WERI-Rb-1 (cell line): ENCODE measurements at regions not wholly inside any gene's neighbourhood (a gene's known extent, or its start where the extent isn't known, plus 50 kb on each side); places are given as distances from the start of the nearest gene placed in this dataset.

ENCODE experiments used
- DNase-seq: peaks from one replicate; pipeline ENCODE4 v3.0.0-alpha.2; 2020
- H3K27ac ChIP-seq: fragments of 250-450 bp; sonication (Bioruptor Pico); 2 replicates; pipeline ENCODE4 v1.5.1; 2020; ENCODE audit warnings: mild to moderate bottlenecking, moderate library complexity
- H3K27me3 ChIP-seq: fragments of 250-450 bp; sonication (Bioruptor Pico); 2 replicates; pipeline ENCODE4 v1.5.1; 2021; ENCODE audit warnings: mild to moderate bottlenecking, low read depth, moderate library complexity; ENCODE audit not compliant: insufficient read depth, severe bottlenecking
- H3K36me3 ChIP-seq: fragments of 250-450 bp; sonication (Bioruptor Pico); 2 replicates; pipeline ENCODE4 v1.5.1; 2020; ENCODE audit warnings: mild to moderate bottlenecking, moderate library complexity
- H3K4me3 ChIP-seq: 2 replicates; pipeline ENCODE4 v1.5.1; 2011; ENCODE audit warnings: low read depth, mild to moderate bottlenecking, control low read depth, low read length
- H3K9me3 ChIP-seq: fragments of 250-450 bp; sonication (Bioruptor Pico); 2 replicates; pipeline ENCODE4 v1.5.1; 2021; ENCODE audit warnings: mild to moderate bottlenecking, moderate library complexity; ENCODE audit not compliant: severe bottlenecking
- CTCF ChIP-seq: IDR thresholded peaks from 2 replicates; pipeline ENCODE4 v1.5.1; 2011; ENCODE audit warnings: low read depth, mild to moderate bottlenecking, control low read depth, inconsistent platforms, low read length

- no peaks in the 10 kb centered on the region for H3K36me3 ChIP-seq
- no peak overlapping the region for H3K27ac ChIP-seq
- H3K9me3 ChIP-seq: no peaks in the 10 kb centered on the region
- DNase-seq: no peak
- TF ChIP-seq CTCF: no peak
- H3K4me3 ChIP-seq: no peak overlapping the region
- peaks cover 34% of the 10 kb centered on the region for H3K27me3 ChIP-seq
Measured at GRCh38 chr18:44514106-44514505, 166.6 kb upstream of the SETBP1 start.

GRCh38 chr18:44514766-44515165 lies 165.9 kb upstream of the SETBP1 start:
- no peak for TF ChIP-seq CTCF
- Histone ChIP-seq H3K36me3 (no peaks in the 10 kb centered on the region), H3K27ac (no peak overlapping the region), H3K4me3 (no peak overlapping the region), H3K9me3 (no peaks in the 10 kb centered on the region), H3K27me3 (peaks cover 34% of the 10 kb centered on the region)
- DNase-seq: no peak

- H3K4me3 ChIP-seq: no peak overlapping the region
- H3K27me3 ChIP-seq: peaks cover 26% of the 10 kb centered on the region
- H3K9me3 ChIP-seq: no peaks in the 10 kb centered on the region
- DNase-seq: no peak
- H3K36me3 ChIP-seq: no peaks in the 10 kb centered on the region
- no peak overlapping the region for H3K27ac ChIP-seq
- no peak for TF ChIP-seq CTCF
Measured at GRCh38 chr18:44516450-44516849, 164.2 kb upstream of the SETBP1 start.

- DNase-seq: no peak
- no peak overlapping the region for H3K4me3 ChIP-seq
- H3K27me3 ChIP-seq: peaks cover 26% of the 10 kb centered on the region
- no peaks in the 10 kb centered on the region for H3K9me3 ChIP-seq
- H3K27ac ChIP-seq: no peak overlapping the region
- H3K36me3 ChIP-seq: no peaks in the 10 kb centered on the region
- TF ChIP-seq CTCF: no peak
Measured at GRCh38 chr18:44517136-44517535, 163.6 kb upstream of the SETBP1 start.

- no peak overlapping the region for H3K27ac ChIP-seq
- H3K27me3 ChIP-seq: peaks cover 26% of the 10 kb centered on the region
- H3K4me3 ChIP-seq: no peak overlapping the region
- DNase-seq: no peak
- TF ChIP-seq CTCF: no peak
- H3K36me3 ChIP-seq: no peaks in the 10 kb centered on the region
- no peaks in the 10 kb centered on the region for H3K9me3 ChIP-seq
Measured at GRCh38 chr18:44518091-44518615, 162.5 kb upstream of the SETBP1 start.

- H3K36me3 ChIP-seq: no peaks in the 10 kb centered on the region
- H3K27me3 ChIP-seq: peaks cover 26% of the 10 kb centered on the region
- TF ChIP-seq CTCF: no peak
- DNase-seq: no peak
- H3K4me3 ChIP-seq: no peak overlapping the region
- no peak overlapping the region for H3K27ac ChIP-seq
- H3K9me3 ChIP-seq: no peaks in the 10 kb centered on the region
Measured at GRCh38 chr18:44518666-44519065, 162.0 kb upstream of the SETBP1 start.
